ENCODE measurements at regions not wholly inside any gene's neighbourhood (a gene's known extent, or its start where the extent isn't known, plus 50 kb on each side); places are given as distances from the start of the nearest gene placed in this dataset.
"Not testable (repeated sequence)": the region's sequence is repeated elsewhere in the genome, so short reads cannot be mapped to it uniquely, and the experiment has no call there.

DNA sequence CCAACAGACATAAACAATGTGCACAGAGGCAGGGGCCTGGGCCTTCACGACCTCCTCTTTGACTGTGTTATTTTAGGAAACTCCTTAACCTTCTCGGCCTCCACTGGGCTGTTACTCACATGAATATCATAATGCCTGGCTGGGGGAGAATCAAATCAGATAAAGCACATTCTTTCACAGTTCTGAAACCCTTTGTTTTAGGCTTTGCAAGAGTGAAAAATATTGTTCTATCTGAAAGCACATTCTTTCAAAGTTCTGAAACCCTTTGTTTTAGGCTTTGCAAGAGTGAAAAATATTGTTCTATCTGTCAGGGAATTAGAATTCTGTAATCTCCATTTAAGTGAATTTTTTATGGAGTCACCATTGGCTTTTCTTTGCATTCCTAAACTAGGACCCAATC is 50.7 kb upstream of the SYNDIG1 start:
- 79 to 82% methylated on average over 2 of the region's 2 CpGs for WGBS, 2 experiments (ENCODE audit: insufficient coverage in 1 of 2, insufficient read length in 1 of 2)
- TF ChIP-seq, protein P1, sequence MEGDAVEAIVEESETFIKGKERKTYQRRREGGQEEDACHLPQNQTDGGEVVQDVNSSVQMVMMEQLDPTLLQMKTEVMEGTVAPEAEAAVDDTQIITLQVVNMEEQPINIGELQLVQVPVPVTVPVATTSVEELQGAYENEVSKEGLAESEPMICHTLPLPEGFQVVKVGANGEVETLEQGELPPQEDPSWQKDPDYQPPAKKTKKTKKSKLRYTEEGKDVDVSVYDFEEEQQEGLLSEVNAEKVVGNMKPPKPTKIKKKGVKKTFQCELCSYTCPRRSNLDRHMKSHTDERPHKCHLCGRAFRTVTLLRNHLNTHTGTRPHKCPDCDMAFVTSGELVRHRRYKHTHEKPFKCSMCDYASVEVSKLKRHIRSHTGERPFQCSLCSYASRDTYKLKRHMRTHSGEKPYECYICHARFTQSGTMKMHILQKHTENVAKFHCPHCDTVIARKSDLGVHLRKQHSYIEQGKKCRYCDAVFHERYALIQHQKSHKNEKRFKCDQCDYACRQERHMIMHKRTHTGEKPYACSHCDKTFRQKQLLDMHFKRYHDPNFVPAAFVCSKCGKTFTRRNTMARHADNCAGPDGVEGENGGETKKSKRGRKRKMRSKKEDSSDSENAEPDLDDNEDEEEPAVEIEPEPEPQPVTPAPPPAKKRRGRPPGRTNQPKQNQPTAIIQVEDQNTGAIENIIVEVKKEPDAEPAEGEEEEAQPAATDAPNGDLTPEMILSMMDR (conservative IDR thresholded peaks at IDR 0.05): no peak
- Histone ChIP-seq H3K4me1 (ENCODE audit: control insufficient read depth, insufficient read depth, low read length) (no peaks in the 10 kb centered on the region), H3K9me3 (ENCODE audit: control insufficient read depth, low read length) (peaks cover 38% of the 10 kb centered on the region), H3K27me3 (ENCODE audit: control insufficient read depth, insufficient read depth, low read length, poor library complexity, severe bottlenecking) (no peaks in the 10 kb centered on the region), H3K9ac (ENCODE audit: extremely low read depth, low read length, poor library complexity, severe bottlenecking) (no peak overlapping the region), H3K4me3 (ENCODE audit: low read length) (no peak overlapping the region), H3K27ac (ENCODE audit: low read depth, low read length) (no peak overlapping the region), H3K36me3 (ENCODE audit: control insufficient read depth, insufficient read depth, low read length) (no peaks in the 10 kb centered on the region)
- H3K27me3 Mint-ChIP-seq (ENCODE audit: insufficient read depth): peaks cover 5% of the 10 kb centered on the region
- no peaks in the 10 kb centered on the region for H3K4me1 Mint-ChIP-seq
- H3K9me3 Mint-ChIP-seq: peaks cover 40% of the 10 kb centered on the region
- no peak overlapping the region for H3K4me3 Mint-ChIP-seq
- no peak for DNase-seq
- H3K27ac Mint-ChIP-seq: no peak overlapping the region
- peaks cover 5% of the 10 kb centered on the region for H3K36me3 Mint-ChIP-seq (ENCODE audit: low read depth)

DNA sequence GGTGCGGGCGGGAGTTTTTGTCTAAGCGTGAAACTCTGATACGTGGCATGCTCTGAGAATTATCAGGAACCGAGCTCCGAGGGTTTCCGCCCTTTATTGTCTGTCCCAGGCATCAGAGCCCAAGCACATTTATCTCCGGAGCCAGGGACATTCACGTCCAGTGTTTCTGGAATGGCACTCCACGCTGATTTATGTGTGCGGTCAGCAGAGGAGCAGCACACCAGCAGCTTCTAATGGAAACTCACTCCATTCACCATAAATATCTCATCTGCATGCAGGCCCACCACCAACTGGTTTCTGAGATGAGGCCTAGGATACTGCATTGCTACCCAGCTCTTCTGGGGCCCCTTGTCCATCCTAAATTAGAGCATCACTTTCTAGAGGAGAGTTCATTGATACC is 51.9 kb upstream of the SYNDIG1 start:
- H3K4me3 ChIP-seq (ENCODE audit: low read length): no peak overlapping the region
- Mint-ChIP-seq H3K4me1 (no peaks in the 10 kb centered on the region), H3K9me3 (peaks cover 43% of the 10 kb centered on the region), H3K36me3 (ENCODE audit: low read depth) (peaks cover 5% of the 10 kb centered on the region), H3K27ac (no peak overlapping the region), H3K4me3 (no peak overlapping the region), H3K27me3 (ENCODE audit: insufficient read depth) (peaks cover 1% of the 10 kb centered on the region)
- WGBS, 2 experiments (ENCODE audit: insufficient coverage in 1 of 2, insufficient read length in 1 of 2): 95 to 98% methylated on average over 8 to 11 of the region's 11 CpGs
- DNase-seq: no peak
- H3K27me3 ChIP-seq (ENCODE audit: control insufficient read depth, insufficient read depth, low read length, poor library complexity, severe bottlenecking): no peaks in the 10 kb centered on the region
- H3K9me3 ChIP-seq (ENCODE audit: control insufficient read depth, low read length): peaks cover 38% of the 10 kb centered on the region
- TF ChIP-seq, protein P1 (conservative IDR thresholded peaks at IDR 0.05): no peak
- no peaks in the 10 kb centered on the region for H3K36me3 ChIP-seq (ENCODE audit: control insufficient read depth, insufficient read depth, low read length)
- H3K4me1 ChIP-seq (ENCODE audit: control insufficient read depth, insufficient read depth, low read length): no peaks in the 10 kb centered on the region
- no peak overlapping the region for H3K27ac ChIP-seq (ENCODE audit: low read depth, low read length)
- no peak overlapping the region for H3K9ac ChIP-seq (ENCODE audit: extremely low read depth, low read length, poor library complexity, severe bottlenecking)

DNA sequence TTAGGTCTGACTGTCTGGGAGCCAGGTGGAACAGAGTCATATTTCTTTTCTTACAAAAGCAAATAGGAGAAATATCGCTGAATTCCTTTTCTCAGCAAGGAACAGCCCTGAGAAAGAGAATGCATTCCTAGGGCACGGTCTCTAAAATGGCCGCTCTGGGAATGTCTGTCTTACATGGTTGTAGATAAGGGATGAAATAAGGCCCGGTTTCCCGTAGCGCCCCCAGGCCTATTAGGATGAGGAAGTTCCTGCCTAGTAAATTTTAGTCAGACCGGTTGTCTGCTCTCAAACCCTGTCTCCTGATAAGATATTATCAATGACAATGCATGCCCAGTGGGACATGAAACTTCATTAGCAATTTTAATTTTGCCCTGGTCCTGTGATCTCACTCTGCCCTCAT is 54.0 kb upstream of the SYNDIG1 start:
- not testable (repeated sequence) for H3K36me3 Mint-ChIP-seq (ENCODE audit: low read depth); H3K27ac ChIP-seq (ENCODE audit: low read depth, low read length); DNase-seq; H3K4me3 ChIP-seq (ENCODE audit: low read length); H3K9ac ChIP-seq (ENCODE audit: extremely low read depth, low read length, poor library complexity, severe bottlenecking); H3K27ac Mint-ChIP-seq; H3K4me3 Mint-ChIP-seq; H3K36me3 ChIP-seq (ENCODE audit: control insufficient read depth, insufficient read depth, low read length); H3K4me1 ChIP-seq (ENCODE audit: control insufficient read depth, insufficient read depth, low read length); H3K4me1 Mint-ChIP-seq; H3K27me3 Mint-ChIP-seq (ENCODE audit: insufficient read depth); H3K27me3 ChIP-seq (ENCODE audit: control insufficient read depth, insufficient read depth, low read length, poor library complexity, severe bottlenecking)
- 86 to 100% methylated on average over 1 to 7 of the region's 7 CpGs for whole genome bisulfite sequencing, 2 experiments (ENCODE audit: insufficient coverage in 1 of 2, insufficient read length in 1 of 2)
- H3K9me3 Mint-ChIP-seq: peaks cover 50% of the 10 kb centered on the region
- H3K9me3 ChIP-seq (ENCODE audit: control insufficient read depth, low read length): peaks cover 38% of the 10 kb centered on the region

DNA sequence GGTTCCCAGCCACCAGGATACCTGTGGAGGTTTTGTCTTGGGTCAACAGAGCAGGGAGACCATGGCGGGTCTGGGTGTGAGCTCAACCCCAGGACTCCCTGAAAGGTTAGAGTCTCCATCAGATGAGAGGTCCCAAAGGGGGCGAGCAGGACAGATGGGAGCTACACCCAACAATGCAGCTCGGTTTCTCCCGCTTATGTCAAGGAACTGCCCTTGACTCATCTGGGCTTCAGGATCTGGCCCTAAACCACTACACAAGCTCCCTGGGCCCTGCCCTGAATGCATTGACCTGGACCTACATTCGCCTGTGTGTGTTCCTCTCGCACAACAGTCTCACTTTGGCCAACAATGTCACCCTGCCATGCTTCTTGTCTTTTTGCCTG is 57.6 kb upstream of the SYNDIG1 start:
- Histone ChIP-seq H3K4me3 (ENCODE audit: low read length) (no peak overlapping the region), H3K27me3 (ENCODE audit: control insufficient read depth, insufficient read depth, low read length, poor library complexity, severe bottlenecking) (no peaks in the 10 kb centered on the region), H3K27ac (ENCODE audit: low read depth, low read length) (no peak overlapping the region), H3K4me1 (ENCODE audit: control insufficient read depth, insufficient read depth, low read length) (no peaks in the 10 kb centered on the region), H3K9me3 (ENCODE audit: control insufficient read depth, low read length) (peaks cover 25% of the 10 kb centered on the region), H3K36me3 (ENCODE audit: control insufficient read depth, insufficient read depth, low read length) (no peaks in the 10 kb centered on the region), H3K9ac (ENCODE audit: extremely low read depth, low read length, poor library complexity, severe bottlenecking) (no peak overlapping the region)
- H3K27me3 Mint-ChIP-seq (ENCODE audit: insufficient read depth): peaks cover 6% of the 10 kb centered on the region
- no peak overlapping the region for H3K4me3 Mint-ChIP-seq
- peaks cover 39% of the 10 kb centered on the region for H3K9me3 Mint-ChIP-seq
- H3K27ac Mint-ChIP-seq: no peak overlapping the region
- DNase-seq: no peak
- TF ChIP-seq, protein P1 (conservative IDR thresholded peaks at IDR 0.05): no peak
- WGBS, 2 experiments (ENCODE audit: insufficient coverage in 1 of 2, insufficient read length in 1 of 2): 88 to 96% methylated on average over 5 to 6 of the region's 6 CpGs
- H3K36me3 Mint-ChIP-seq (ENCODE audit: low read depth): peaks cover 4% of the 10 kb centered on the region
- H3K4me1 Mint-ChIP-seq: no peaks in the 10 kb centered on the region
